Effector CD4-positive, alpha-beta T cell (primary cell): ENCODE measurements at regions not wholly inside any gene's neighbourhood (a gene's known extent, or its start where the extent isn't known, plus 50 kb on each side); places are given as distances from the start of the nearest gene placed in this dataset.
"Not testable (repeated sequence)": the region's sequence is repeated elsewhere in the genome, so short reads cannot be mapped to it uniquely, and the experiment has no call there.

Experiments used
- DNase-seq: peaks from one replicate; pipeline ENCODE4 v3.0.0-alpha.2; 2020

DNA sequence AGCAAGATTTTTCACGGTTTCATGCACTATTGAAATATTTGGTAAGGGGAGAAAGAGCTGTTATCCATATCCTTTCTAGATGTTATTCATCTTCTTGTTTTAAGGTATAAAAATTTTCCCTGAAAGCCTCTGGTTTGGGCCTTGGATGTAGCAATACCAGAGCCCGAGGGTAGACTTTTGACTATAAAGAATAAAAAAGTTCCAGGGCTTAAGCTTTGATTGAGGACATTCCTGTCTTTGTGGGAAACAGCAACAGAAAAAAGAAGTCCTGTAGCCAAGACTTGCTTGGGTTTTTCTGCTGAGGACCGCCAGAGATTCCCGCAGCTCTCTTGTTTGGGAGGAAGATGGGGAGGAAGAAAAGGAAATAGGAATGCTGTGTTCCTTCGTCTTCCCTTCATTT is 440.0 kb upstream of the WWC1 start:
- DNase-seq = no peak

GRCh38 chr5:167852515-167852914 is 438.9 kb upstream of the WWC1 start:
- no peak for DNase-seq

DNA sequence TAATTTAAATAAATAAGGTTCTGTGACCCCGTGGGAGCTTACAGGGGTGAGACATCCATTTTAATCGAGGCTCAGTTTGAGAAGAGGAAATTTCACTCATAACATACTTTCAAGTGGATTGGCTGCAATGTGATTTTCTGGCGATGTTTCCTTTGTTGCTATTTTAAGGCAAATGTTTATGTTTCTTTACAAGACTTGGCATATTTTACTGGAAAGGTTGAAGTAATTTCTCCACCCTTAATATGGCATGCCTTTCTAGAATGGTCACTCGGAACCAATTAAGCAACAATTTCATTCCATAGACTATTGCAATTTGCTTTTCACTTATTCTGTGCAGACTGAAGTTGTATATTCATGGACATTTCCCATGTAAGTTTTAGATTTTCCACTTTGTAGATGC is 438.0 kb upstream of the WWC1 start:
- DNase-seq = no peak

DNA sequence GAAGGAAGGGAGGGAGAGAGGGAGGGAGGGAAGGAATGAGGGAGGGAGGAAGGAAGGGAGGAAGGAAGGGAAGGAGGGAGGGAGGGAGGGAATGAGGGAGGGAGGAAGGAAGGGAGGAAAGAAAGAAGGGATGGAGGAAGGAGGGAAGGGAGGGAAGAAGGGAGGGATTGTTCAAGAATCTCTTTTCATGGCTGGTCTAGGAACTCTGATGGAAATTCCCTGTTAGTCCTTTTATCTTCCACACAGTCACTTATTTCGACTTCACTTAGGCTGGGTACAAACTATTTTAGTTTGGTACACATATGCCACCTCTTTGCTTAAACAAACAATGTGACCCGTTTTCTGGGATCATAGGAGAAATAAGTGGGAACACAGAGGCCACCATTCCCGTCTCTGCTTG is 435.6 kb upstream of the WWC1 start:
- DNase-seq = no peak

DNA sequence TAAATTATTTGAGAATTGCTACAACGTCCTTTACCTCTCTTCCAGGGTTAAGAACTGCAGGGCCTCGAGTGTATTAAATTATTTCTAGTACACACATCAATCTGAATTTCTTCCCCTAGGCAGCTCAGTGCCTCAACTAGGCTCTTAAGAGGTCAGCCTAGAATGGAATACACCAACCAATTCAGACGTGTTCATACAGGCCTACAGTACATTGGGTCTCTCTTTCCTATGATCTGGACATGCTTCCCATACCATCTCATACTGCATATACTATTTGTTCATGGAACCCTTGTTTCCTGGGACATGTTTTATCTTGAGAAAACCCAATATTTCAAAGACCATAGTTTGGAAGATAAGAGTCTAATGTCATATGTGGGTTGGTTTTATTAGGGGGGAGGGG is 434.1 kb upstream of the WWC1 start:
- no peak for DNase-seq

DNA sequence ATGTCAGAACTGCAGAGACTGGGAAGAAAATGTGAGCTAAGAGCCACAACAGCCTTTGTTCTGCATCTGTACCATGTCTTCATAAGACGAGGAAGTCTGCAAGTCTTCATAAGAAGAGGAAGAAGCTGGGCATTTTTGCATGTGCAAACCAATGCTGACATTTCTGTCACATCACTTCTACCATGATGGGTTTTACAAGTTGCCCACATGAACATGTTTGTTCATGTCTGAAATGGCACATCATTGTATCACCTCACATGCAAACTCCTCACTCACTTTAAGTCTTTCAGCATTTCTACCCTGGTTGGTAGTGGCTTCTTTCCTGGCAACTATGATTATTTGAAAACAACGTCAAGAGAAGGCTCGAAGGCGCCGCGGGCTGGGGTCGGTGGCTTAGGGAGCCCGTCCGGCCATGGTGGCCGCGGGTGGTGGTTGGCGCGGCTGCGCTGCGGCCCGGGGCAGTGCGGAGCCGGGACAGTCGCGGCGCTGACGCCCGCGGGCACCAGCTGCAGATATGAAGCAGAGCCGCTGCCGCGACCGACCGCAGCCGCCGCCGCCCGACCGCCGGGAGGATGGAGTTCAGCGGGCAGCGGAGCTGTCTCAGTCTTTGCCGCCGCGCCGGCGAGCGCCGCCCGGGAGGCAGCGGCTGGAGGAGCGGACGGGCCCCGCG is 433.1 kb upstream of the WWC1 start:
- DNase-seq = not testable (repeated sequence)

- DNase-seq = no peak
Measured at GRCh38 chr5:167861129-167861927, 430.1 kb upstream of the WWC1 start.

DNA sequence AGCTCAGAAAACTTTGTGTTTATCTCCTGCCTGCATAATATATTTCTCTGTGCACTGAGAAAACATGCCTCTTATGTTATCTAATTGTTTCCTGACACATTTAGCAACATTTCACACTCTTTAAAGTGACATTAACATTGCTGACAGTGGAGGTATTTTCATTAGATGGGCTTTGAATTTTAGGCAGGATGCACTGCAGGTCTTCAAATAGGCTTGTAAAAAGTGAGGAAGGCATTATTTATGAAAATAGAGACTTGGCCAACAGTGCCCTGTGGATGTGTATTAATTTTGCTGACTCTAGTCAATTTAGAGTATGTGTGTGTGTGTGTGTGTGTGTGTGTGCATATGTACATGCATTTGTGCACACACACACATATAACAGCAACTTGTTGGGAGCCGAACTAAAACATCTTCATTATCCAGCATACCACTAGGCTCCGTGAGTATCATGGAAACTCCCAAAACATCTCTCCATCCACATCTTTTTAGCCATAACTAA is 429.5 kb upstream of the WWC1 start:
- no peak for DNase-seq

DNA sequence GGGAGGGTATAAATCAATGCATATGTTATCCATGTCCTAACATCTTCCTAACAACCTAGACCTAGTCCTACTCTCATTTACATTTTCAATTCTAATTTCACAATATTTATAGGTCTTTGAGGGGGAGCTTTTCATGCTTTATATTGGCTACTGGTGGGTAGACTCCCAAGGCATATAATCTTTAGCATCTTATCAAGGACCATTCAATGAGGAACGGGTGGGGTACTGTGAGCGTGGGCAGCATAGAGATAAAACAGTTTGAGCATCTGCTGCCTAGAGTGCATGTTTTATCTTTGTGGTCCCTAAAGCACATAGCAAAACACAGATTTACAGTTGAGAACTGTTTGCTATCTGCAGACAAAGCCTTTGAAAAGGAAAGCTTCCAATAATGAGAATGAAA is 427.6 kb upstream of the WWC1 start:
- DNase-seq = no peak

GRCh38 chr5:167864801-167865200 is 426.6 kb upstream of the WWC1 start:
- no peak for DNase-seq

DNA sequence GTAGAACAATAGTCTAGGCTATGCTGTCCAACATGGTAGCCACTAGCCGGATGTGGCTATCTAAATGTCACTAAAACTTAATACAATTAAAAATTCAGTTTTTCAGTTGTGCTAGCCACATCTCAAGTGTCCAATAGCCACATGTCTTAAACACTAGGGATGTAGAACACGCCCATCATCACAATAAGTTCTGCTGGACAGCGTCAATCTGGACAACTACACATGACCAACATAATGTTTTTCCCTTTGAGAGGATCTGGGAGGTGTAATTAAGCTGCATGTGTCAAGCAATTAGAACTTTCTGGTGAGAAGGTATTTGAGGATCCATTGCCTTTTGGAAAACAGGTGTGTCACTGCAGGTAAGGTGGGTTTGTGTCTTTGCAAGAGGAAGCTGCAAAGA is 424.6 kb upstream of the WWC1 start:
- no peak for DNase-seq

- no peak for DNase-seq
Measured at GRCh38 chr5:167867281-167867680, 424.2 kb upstream of the WWC1 start.

DNA sequence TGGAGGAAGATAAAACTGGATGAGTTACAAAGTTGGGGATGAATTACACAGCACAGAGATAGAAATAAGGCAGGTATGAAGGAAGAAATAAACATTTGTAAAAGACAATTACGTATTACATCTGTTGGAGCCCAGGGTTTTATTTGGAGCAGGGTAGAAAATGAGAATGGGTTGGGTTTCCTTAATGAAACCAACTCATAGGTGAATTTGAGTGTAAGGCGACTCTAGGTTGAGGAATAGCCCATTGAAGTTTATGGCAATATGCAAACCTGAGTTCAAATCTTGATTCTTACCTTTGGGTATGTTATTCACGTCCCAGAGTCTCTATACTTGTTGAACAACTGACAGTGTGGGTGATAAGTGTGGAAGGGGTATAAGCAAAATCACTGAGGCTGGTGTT is 422.3 kb upstream of the WWC1 start:
- DNase-seq = no peak

DNA sequence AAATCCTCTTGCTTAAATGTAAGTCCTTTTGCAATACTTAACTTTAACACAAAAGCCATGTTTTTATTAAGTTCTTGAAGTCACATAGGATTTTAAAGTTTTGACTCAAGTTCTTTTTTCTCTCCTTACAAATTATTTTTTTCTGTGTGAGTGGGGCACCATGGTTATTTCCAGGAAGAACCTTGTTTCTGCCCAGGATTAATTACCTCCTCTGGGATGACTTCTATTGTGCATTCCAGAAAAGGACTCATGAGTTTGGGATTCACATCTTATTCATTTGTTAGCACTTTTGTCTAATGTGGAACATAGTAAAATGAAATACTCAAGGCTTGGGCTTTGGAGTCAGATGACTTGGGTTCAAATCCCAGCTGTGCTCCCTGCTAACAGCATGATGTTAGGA is 421.4 kb upstream of the WWC1 start:
- no peak for DNase-seq

DNA sequence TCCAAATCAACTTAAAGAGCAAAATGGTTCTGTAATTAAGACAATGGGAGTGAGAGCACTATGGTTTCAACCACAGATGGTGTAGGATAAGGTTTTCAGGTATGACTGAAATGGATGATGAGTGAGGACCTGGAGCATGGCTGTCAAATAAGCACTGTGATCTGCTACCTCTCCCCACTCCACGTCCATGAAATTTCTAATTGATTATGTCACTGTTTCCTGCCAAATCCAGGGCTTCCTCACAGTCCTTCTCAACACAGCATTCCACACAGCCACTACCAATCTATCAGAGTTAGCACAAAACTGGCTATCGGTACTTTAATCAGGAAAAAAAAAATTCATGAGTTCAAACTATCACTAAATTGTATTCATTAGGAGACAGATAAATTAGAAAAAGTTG is 420.4 kb upstream of the WWC1 start:
- DNase-seq = no peak

- DNase-seq = no peak
Measured at GRCh38 chr5:167872791-167873190, 418.7 kb upstream of the WWC1 start.

DNA sequence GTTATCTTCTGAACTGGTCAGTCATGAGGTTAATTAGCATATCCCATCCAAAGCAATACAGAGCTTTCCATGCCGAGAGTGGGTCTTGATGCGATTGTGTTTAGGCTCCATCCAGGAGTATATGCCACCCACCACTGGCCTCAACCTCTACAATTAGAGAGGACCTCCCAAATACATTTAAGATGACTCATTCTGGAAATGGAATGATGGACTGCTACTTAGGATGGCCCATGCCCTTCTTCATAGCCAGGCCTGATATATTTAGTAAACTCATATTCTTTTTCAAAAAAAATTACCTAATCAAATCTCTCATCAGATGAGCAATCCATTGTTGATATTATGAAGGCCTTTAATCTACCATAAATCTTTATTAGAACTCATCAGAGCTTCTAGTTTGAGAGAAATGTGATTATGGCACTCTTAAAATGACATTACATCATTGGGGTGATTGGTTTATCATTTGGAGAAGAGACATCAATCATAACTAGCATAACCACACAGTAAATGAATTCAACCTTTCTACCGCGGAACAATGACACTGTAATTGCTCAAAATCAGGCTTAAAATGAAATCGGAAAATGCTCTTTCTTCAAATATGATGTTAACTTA is 414.2 kb upstream of the WWC1 start:
- no peak for DNase-seq

GRCh38 chr5:167877924-167878323 is 413.5 kb upstream of the WWC1 start:
- no peak for DNase-seq

- DNase-seq = no peak
Measured at GRCh38 chr5:167880420-167880819, 411.0 kb upstream of the WWC1 start.

DNA sequence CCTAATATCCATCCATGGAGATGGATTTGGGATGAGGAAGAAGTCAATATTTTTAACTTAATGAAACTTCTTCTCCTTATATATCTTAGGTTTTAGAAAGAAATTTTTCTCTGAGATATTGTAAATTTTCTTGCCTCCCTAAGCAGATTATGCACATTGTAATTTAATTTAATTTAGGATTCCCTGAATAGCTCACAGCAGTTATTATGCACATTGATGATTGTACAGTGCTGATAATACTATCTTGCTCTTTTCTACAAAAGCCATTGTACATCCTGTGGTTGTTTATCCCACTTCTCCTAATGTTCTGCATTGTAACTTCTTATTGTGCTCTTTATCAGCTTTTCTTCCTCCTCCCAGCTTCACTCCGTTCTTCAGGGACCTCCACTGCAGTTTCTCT is 410.4 kb upstream of the WWC1 start:
- DNase-seq = no peak

- DNase-seq = no peak
Measured at GRCh38 chr5:167886196-167886595, 405.2 kb upstream of the WWC1 start.

GRCh38 chr5:167888393-167888792 is 403.1 kb upstream of the WWC1 start:
- DNase-seq = no peak

DNA sequence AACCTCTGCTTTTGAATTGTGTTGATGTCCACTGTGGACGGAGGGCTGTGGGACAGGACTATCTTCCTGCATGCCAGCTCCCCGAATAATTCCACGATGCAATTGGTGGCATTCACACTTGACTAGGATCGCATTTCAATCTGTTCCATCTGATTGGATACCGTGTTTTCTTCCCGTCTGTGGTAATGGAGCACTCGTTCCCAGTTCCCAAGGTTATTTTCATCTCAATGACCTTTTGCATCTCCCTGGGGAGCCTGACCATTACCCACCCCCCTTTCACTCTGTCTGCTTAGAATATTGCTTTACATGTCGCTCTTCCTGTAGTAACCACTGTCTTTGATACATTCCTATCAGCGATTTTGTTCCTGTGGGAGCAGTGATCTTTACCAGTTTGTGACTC is 402.2 kb upstream of the WWC1 start:
- DNase-seq = no peak
